ENCODE measurements at regions not wholly inside any gene's neighbourhood (a gene's known extent, or its start where the extent isn't known, plus 50 kb on each side); places are given as distances from the start of the nearest gene placed in this dataset.
"Not testable (repeated sequence)": the region's sequence is repeated elsewhere in the genome, so short reads cannot be mapped to it uniquely, and the experiment has no call there.

- no peaks in the 10 kb centered on the region for H3K4me1 Mint-ChIP-seq (ENCODE audit: low read depth)
- H3K4me3 Mint-ChIP-seq = no peak overlapping the region
- DNase-seq (no peak), ATAC-seq (no peak)
- peaks cover 9% of the 10 kb centered on the region for H3K27me3 Mint-ChIP-seq (ENCODE audit: low read depth)
- peaks cover 7% of the 10 kb centered on the region for H3K9me3 Mint-ChIP-seq
- no peaks in the 10 kb centered on the region for H3K36me3 Mint-ChIP-seq (ENCODE audit: insufficient read depth)
Measured at GRCh38 chr1:30172299-30172694, 551.1 kb downstream of the MATN1 start.

GRCh38 chr1:30171537-30172298 is 551.7 kb downstream of the MATN1 start:
- no peak for ATAC-seq
- peaks cover 4% of the 10 kb centered on the region for H3K9me3 Mint-ChIP-seq
- H3K4me1 Mint-ChIP-seq (ENCODE audit: low read depth) = no peaks in the 10 kb centered on the region
- no peaks in the 10 kb centered on the region for H3K36me3 Mint-ChIP-seq (ENCODE audit: insufficient read depth)
- H3K27me3 Mint-ChIP-seq (ENCODE audit: low read depth) = peaks cover 7% of the 10 kb centered on the region
- DNase-seq = no peak
- H3K4me3 Mint-ChIP-seq = no peak overlapping the region

GRCh38 chr1:30169269-30169668 is 554.1 kb downstream of the MATN1 start:
- Mint-ChIP-seq H3K27me3 (ENCODE audit: low read depth) (peaks cover 2% of the 10 kb centered on the region), H3K9me3 (no peaks in the 10 kb centered on the region), H3K4me3 (no peak overlapping the region), H3K4me1 (ENCODE audit: low read depth) (no peaks in the 10 kb centered on the region), H3K36me3 (ENCODE audit: insufficient read depth) (no peaks in the 10 kb centered on the region)
- no peak for ATAC-seq
- DNase-seq = no peak

- Mint-ChIP-seq H3K36me3 (ENCODE audit: insufficient read depth) (no peaks in the 10 kb centered on the region), H3K4me3 (no peak overlapping the region), H3K4me1 (ENCODE audit: low read depth) (no peaks in the 10 kb centered on the region), H3K9me3 (no peaks in the 10 kb centered on the region), H3K27me3 (ENCODE audit: low read depth) (peaks cover 25% of the 10 kb centered on the region)
- DNase-seq = no peak
- ATAC-seq = no peak
Measured at GRCh38 chr1:30166174-30166573, 557.2 kb downstream of the MATN1 start.

GRCh38 chr1:30165116-30165515 is 558.3 kb downstream of the MATN1 start:
- H3K36me3 Mint-ChIP-seq (ENCODE audit: insufficient read depth) = no peaks in the 10 kb centered on the region
- no peaks in the 10 kb centered on the region for H3K4me1 Mint-ChIP-seq (ENCODE audit: low read depth)
- H3K27me3 Mint-ChIP-seq (ENCODE audit: low read depth) = peaks cover 25% of the 10 kb centered on the region
- H3K4me3 Mint-ChIP-seq = no peak overlapping the region
- DNase-seq (no peak), ATAC-seq (no peak)
- no peaks in the 10 kb centered on the region for H3K9me3 Mint-ChIP-seq

GRCh38 chr1:30164693-30165092 is 558.7 kb downstream of the MATN1 start:
- Mint-ChIP-seq H3K36me3 (ENCODE audit: insufficient read depth) (no peaks in the 10 kb centered on the region), H3K4me3 (no peak overlapping the region), H3K27me3 (ENCODE audit: low read depth) (peaks cover 25% of the 10 kb centered on the region), H3K9me3 (no peaks in the 10 kb centered on the region), H3K4me1 (ENCODE audit: low read depth) (no peaks in the 10 kb centered on the region)
- ATAC-seq (no peak), DNase-seq (no peak)

GRCh38 chr1:30162565-30162964 is 560.8 kb downstream of the MATN1 start:
- H3K4me1 Mint-ChIP-seq (ENCODE audit: low read depth) = no peaks in the 10 kb centered on the region

GRCh38 chr1:30161953-30162352 is 561.4 kb downstream of the MATN1 start:
- DNase-seq = no peak
- no peak for ATAC-seq
- Mint-ChIP-seq H3K4me3 (no peak overlapping the region), H3K9me3 (no peaks in the 10 kb centered on the region), H3K36me3 (ENCODE audit: insufficient read depth) (no peaks in the 10 kb centered on the region), H3K27me3 (ENCODE audit: low read depth) (peaks cover 28% of the 10 kb centered on the region), H3K4me1 (ENCODE audit: low read depth) (no peaks in the 10 kb centered on the region)

More at GRCh38 chr1:30162565-30162964, 560.8 kb downstream of the MATN1 start:
- no peak overlapping the region for H3K4me3 Mint-ChIP-seq
- DNase-seq = no peak
- ATAC-seq = no peak
- no peaks in the 10 kb centered on the region for H3K36me3 Mint-ChIP-seq (ENCODE audit: insufficient read depth)
- no peaks in the 10 kb centered on the region for H3K9me3 Mint-ChIP-seq
- peaks cover 25% of the 10 kb centered on the region for H3K27me3 Mint-ChIP-seq (ENCODE audit: low read depth)

GRCh38 chr1:30160999-30161689 is 562.2 kb downstream of the MATN1 start:
- ATAC-seq (no peak), DNase-seq (no peak)
- no peaks in the 10 kb centered on the region for H3K36me3 Mint-ChIP-seq (ENCODE audit: insufficient read depth)
- H3K9me3 Mint-ChIP-seq = no peaks in the 10 kb centered on the region
- peaks cover 31% of the 10 kb centered on the region for H3K27me3 Mint-ChIP-seq (ENCODE audit: low read depth)
- no peaks in the 10 kb centered on the region for H3K4me1 Mint-ChIP-seq (ENCODE audit: low read depth)
- peak overlapping the region; percentile 13 for H3K4me3 Mint-ChIP-seq

GRCh38 chr1:30159015-30159414 is 564.4 kb downstream of the MATN1 start:
- peaks cover 3% of the 10 kb centered on the region for H3K9me3 Mint-ChIP-seq
- ATAC-seq = no peak
- H3K4me1 Mint-ChIP-seq (ENCODE audit: low read depth) = no peaks in the 10 kb centered on the region
- no peaks in the 10 kb centered on the region for H3K36me3 Mint-ChIP-seq (ENCODE audit: insufficient read depth)
- H3K4me3 Mint-ChIP-seq = no peak overlapping the region
- peaks cover 31% of the 10 kb centered on the region for H3K27me3 Mint-ChIP-seq (ENCODE audit: low read depth)
- DNase-seq = no peak

GRCh38 chr1:30155698-30156097 is 567.7 kb downstream of the MATN1 start:
- not testable (repeated sequence) for ATAC-seq; H3K4me1 Mint-ChIP-seq (ENCODE audit: low read depth); H3K9me3 Mint-ChIP-seq

GRCh38 chr1:30155253-30155652 is 568.1 kb downstream of the MATN1 start:
- not testable (repeated sequence) for H3K36me3 Mint-ChIP-seq (ENCODE audit: insufficient read depth); H3K4me1 Mint-ChIP-seq (ENCODE audit: low read depth); DNase-seq; H3K4me3 Mint-ChIP-seq; ATAC-seq; H3K27me3 Mint-ChIP-seq (ENCODE audit: low read depth); H3K9me3 Mint-ChIP-seq

More at GRCh38 chr1:30155698-30156097, 567.7 kb downstream of the MATN1 start:
- H3K27me3 Mint-ChIP-seq (ENCODE audit: low read depth); H3K36me3 Mint-ChIP-seq (ENCODE audit: insufficient read depth); DNase-seq; H3K4me3 Mint-ChIP-seq: not testable (repeated sequence)

GRCh38 chr1:30153743-30154449 is 569.5 kb downstream of the MATN1 start:
- H3K9me3 Mint-ChIP-seq = peaks cover 6% of the 10 kb centered on the region
- ATAC-seq = no peak
- peaks cover 8% of the 10 kb centered on the region for H3K27me3 Mint-ChIP-seq (ENCODE audit: low read depth)
- no peaks in the 10 kb centered on the region for H3K4me1 Mint-ChIP-seq (ENCODE audit: low read depth)
- no peak for DNase-seq
- no peak overlapping the region for H3K4me3 Mint-ChIP-seq
- no peaks in the 10 kb centered on the region for H3K36me3 Mint-ChIP-seq (ENCODE audit: insufficient read depth)

- H3K4me1 Mint-ChIP-seq (ENCODE audit: low read depth) = no peaks in the 10 kb centered on the region
- H3K4me3 Mint-ChIP-seq = no peak overlapping the region
- DNase-seq (no peak), ATAC-seq (no peak)
- H3K36me3 Mint-ChIP-seq (ENCODE audit: insufficient read depth) = no peaks in the 10 kb centered on the region
- peaks cover 4% of the 10 kb centered on the region for H3K27me3 Mint-ChIP-seq (ENCODE audit: low read depth)
- H3K9me3 Mint-ChIP-seq = peaks cover 6% of the 10 kb centered on the region
Measured at GRCh38 chr1:30151826-30152225, 571.6 kb downstream of the MATN1 start.

All from activated T-cell treated with anti-CD3 and anti-CD28 coated beads, Interleukin-2, amount 50 U/mL, for 4 hours (primary cell).